ENCODE measurements at regions not wholly inside any gene's neighbourhood (a gene's known extent, or its start where the extent isn't known, plus 50 kb on each side); places are given as distances from the start of the nearest gene placed in this dataset.

- TF ChIP-seq, protein P1, sequence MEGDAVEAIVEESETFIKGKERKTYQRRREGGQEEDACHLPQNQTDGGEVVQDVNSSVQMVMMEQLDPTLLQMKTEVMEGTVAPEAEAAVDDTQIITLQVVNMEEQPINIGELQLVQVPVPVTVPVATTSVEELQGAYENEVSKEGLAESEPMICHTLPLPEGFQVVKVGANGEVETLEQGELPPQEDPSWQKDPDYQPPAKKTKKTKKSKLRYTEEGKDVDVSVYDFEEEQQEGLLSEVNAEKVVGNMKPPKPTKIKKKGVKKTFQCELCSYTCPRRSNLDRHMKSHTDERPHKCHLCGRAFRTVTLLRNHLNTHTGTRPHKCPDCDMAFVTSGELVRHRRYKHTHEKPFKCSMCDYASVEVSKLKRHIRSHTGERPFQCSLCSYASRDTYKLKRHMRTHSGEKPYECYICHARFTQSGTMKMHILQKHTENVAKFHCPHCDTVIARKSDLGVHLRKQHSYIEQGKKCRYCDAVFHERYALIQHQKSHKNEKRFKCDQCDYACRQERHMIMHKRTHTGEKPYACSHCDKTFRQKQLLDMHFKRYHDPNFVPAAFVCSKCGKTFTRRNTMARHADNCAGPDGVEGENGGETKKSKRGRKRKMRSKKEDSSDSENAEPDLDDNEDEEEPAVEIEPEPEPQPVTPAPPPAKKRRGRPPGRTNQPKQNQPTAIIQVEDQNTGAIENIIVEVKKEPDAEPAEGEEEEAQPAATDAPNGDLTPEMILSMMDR (IDR thresholded peaks at IDR 0.05): no peak
- TF ChIP-seq POLR2A (IDR thresholded peaks at IDR 0.05): no peak
Measured at GRCh38 chr5:92835712-92836111, 745.3 kb downstream of the NR2F1-AS1 start.
